ENCODE measurements at regions not wholly inside any gene's neighbourhood (a gene's known extent, or its start where the extent isn't known, plus 50 kb on each side); places are given as distances from the start of the nearest gene placed in this dataset.

DNA sequence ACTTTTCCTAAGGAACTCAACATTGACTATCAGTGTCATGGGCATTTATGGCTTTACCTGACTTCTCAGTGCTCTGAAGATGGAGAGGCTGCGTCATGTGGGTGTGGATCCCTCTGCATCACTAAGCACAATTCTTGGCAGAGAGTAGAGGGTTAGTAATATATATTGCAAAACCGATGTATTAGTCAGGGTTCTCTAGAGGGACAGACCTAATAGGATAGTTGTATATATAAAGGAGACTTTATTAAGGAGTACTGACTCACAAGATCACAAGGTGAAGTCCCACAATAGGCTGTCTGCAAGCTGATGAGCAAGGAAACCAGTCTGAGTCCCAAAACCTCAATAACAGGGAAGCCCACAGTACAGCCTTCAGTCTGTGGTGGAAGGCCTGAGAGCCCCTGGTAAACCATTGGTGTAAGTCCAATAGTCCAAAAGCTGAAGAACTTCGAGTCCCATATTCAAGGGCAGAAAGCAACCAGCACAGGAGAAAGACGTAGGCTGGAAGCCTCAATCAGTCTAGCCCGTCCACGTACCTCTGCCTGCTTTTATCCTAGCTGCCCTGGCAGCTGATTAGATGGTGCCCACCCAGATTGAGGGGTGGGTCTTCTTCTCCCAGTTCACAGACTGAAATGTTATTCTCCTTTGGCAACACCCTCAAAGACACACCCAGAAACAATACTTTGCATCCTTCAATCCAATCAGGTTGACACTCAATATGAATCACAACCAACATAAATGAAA is 159.7 kb upstream of the NRIP1 start:
- TF ChIP-seq, protein P1, sequence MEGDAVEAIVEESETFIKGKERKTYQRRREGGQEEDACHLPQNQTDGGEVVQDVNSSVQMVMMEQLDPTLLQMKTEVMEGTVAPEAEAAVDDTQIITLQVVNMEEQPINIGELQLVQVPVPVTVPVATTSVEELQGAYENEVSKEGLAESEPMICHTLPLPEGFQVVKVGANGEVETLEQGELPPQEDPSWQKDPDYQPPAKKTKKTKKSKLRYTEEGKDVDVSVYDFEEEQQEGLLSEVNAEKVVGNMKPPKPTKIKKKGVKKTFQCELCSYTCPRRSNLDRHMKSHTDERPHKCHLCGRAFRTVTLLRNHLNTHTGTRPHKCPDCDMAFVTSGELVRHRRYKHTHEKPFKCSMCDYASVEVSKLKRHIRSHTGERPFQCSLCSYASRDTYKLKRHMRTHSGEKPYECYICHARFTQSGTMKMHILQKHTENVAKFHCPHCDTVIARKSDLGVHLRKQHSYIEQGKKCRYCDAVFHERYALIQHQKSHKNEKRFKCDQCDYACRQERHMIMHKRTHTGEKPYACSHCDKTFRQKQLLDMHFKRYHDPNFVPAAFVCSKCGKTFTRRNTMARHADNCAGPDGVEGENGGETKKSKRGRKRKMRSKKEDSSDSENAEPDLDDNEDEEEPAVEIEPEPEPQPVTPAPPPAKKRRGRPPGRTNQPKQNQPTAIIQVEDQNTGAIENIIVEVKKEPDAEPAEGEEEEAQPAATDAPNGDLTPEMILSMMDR (conservative IDR thresholded peaks at IDR 0.05; ENCODE audit: low read depth, low read length): no peak
- TF ChIP-seq MXI1 (IDR thresholded peaks at IDR 0.05; ENCODE audit: borderline replicate concordance, low read depth, low read length) (no peak), RAD21 (IDR thresholded peaks at IDR 0.05; ENCODE audit: low read length) (no peak)

All from IMR-90 (cell line).